ENCODE measurements at regions not wholly inside any gene's neighbourhood (a gene's known extent, or its start where the extent isn't known, plus 50 kb on each side); places are given as distances from the start of the nearest gene placed in this dataset.

GRCh38 chr9:87282538-87282937, 215.1 kb upstream of the DAPK1 start:
- H3K4me3 ChIP-seq (ENCODE audit: low read depth, low read length), result no peak overlapping the region
- TF ChIP-seq CTCF (IDR thresholded peaks at IDR 0.05; ENCODE audit: insufficient read depth, low read length, missing control alignments), result no peak
- ChIA-PET POLR2A (no interaction called here), CTCF (interaction anchor here (0.6 to 1.2 kb wide), 2 partner anchors 44 to 178 kb away, joined by 3 read pairs; no protein-coding TSS in a partner anchor)
- no peak for DNase-seq (ENCODE audit: low read depth, low spot score)

- POLR2A ChIA-PET, result no interaction called here
These were observed 214.1 kb upstream of the DAPK1 start for GRCh38 chr9:87283585-87283984.

GRCh38 chr9:87285183-87285850, 212.3 kb upstream of the DAPK1 start:
- no peak overlapping the region for H3K4me3 ChIP-seq (ENCODE audit: low read depth, low read length)
- CTCF ChIA-PET, result interaction anchor here (0.8 to 2.0 kb wide), 3 partner anchors 18 to 40 kb away, joined by 3 to 4 read pairs (median 4); no protein-coding TSS in a partner anchor
- TF ChIP-seq CTCF (IDR thresholded peaks at IDR 0.05; ENCODE audit: insufficient read depth, low read length, missing control alignments), result no peak
- POLR2A ChIA-PET, result no interaction called here
- DNase-seq (ENCODE audit: low read depth, low spot score), result no peak

More at GRCh38 chr9:87283585-87283984, 214.1 kb upstream of the DAPK1 start:
- no peak for TF ChIP-seq CTCF (IDR thresholded peaks at IDR 0.05; ENCODE audit: insufficient read depth, low read length, missing control alignments)
- CTCF ChIA-PET, result no interaction called here
- no peak overlapping the region for H3K4me3 ChIP-seq (ENCODE audit: low read depth, low read length)
- DNase-seq (ENCODE audit: low read depth, low spot score), result no peak

- no peak for TF ChIP-seq CTCF (IDR thresholded peaks at IDR 0.05; ENCODE audit: insufficient read depth, low read length, missing control alignments)
- no peak for DNase-seq (ENCODE audit: low read depth, low spot score)
- CTCF ChIA-PET, result interaction anchor here (2.0 kb wide), 1 partner anchor 19 kb away, joined by 4 read pairs; no protein-coding TSS in a partner anchor
- no peak overlapping the region for H3K4me3 ChIP-seq (ENCODE audit: low read depth, low read length)
- POLR2A ChIA-PET, result no interaction called here
These were observed 211.2 kb upstream of the DAPK1 start for GRCh38 chr9:87286506-87286905.

- ChIA-PET POLR2A (interaction anchor here (0.6 to 1.7 kb wide), 6 partner anchors 10 to 344 kb away, joined by 3 to 13 read pairs (median 6); partner anchors contain the start of gene GAS1), CTCF (interaction anchor here (0.8 to 2.3 kb wide), 9 partner anchors 9 to 857 kb away, joined by 3 to 7 read pairs (median 4); no protein-coding TSS in a partner anchor)
- DNase-seq (ENCODE audit: low read depth, low spot score), result peak; percentile 94
- no peak overlapping the region for H3K4me3 ChIP-seq (ENCODE audit: low read depth, low read length)
- peak; percentile 54 for TF ChIP-seq CTCF (IDR thresholded peaks at IDR 0.05; ENCODE audit: insufficient read depth, low read length, missing control alignments)
These were observed 207.2 kb upstream of the DAPK1 start for GRCh38 chr9:87290241-87291052.

Measured in AG04449 (cell line).